Middle frontal gyrus (tissue), 1 donor: ENCODE measurements at regions not wholly inside any gene's neighbourhood (a gene's known extent, or its start where the extent isn't known, plus 50 kb on each side); places are given as distances from the start of the nearest gene placed in this dataset.
"Not testable (repeated sequence)": the region's sequence is repeated elsewhere in the genome, so short reads cannot be mapped to it uniquely, and the experiment has no call there.

Source experiments
- DNase-seq: peaks from one replicate; pipeline ENCODE4 v3.0.0-alpha.2; 2015; ENCODE audit warnings: low spot score; ENCODE audit errors: extremely low spot score

DNA sequence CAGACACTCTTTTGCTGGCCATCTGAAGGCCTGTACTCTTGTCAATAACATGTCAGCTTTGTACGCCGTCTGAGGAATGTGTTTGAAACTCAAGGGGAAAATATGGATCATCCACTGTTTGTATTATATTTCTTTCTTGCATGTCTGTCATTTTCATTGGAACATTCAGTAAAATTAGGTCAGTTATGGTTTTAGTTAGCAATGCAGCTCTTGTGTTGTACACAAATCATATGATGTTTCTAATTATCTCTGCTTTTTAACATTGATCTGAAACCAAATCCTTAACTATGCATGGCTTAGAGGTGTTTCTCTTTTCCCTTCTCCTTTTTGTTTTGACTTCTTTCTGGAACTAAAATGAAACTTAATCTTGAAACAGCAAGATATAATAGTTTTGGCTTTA is 333.6 kb upstream of the PRICKLE1 start:
- no peak for DNase-seq

DNA sequence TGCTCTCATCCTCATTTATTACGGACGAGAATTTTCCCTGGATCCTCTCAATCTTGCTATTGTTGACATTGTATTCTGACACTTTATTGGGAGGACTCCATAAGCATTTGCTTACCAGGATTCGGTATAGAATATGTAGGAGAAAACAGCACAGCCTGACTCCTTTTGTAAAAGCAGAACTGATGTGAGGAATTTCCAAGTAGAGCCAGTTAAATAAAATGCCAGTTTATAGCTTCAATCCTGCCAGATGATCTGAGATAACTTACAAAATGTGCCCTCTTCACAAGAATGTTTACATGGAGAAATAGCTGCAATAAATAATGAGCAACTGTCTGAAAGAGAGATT is 332.9 kb upstream of the PRICKLE1 start:
- no peak for DNase-seq

GRCh38 chr12:42921741-42922504 is 332.4 kb upstream of the PRICKLE1 start:
- DNase-seq = no peak

GRCh38 chr12:42919691-42920090 is 330.1 kb upstream of the PRICKLE1 start:
- DNase-seq = no peak

DNA sequence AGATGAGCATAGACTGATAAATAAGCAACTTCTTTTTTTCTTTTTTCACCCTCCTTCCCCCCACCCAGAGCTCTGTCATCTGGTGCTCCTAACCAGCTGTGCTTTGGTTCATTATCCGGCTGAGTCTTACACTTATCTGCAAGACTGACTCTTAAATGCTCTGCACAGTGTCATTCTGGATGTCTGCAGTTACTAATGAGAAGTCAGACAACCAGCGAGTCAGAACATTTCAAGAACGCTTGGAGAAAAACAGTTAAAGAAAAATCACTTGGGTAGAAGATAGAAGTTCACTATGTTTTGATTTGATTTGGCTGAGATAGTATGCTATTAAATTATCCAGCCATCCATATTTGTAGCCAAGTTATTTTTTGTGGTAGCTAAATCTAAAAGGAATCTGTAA is 328.9 kb upstream of the PRICKLE1 start:
- no peak for DNase-seq

DNA sequence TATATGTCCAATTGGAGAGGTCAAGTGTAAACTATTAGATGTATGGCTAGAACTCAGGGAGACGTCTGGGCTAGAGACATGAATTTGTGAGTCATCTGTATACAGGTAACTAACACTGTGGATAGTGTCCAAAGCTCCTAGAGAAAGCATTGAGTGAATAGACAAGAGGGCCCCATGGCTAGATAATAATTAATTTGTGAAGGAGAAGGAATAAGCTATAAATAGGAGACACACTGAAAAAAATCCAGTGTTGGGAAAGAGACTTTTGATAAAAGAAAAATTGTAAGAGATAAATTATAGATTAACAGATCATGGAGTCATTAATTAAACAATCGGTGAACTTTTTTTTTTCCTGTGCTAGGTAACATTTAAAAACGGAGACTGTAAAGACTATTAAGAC is 326.6 kb upstream of the PRICKLE1 start:
- no peak for DNase-seq

- no peak for DNase-seq
These were observed 325.9 kb upstream of the PRICKLE1 start for GRCh38 chr12:42915426-42915825.

GRCh38 chr12:42912367-42912766 is 322.8 kb upstream of the PRICKLE1 start:
- no peak for DNase-seq

DNA sequence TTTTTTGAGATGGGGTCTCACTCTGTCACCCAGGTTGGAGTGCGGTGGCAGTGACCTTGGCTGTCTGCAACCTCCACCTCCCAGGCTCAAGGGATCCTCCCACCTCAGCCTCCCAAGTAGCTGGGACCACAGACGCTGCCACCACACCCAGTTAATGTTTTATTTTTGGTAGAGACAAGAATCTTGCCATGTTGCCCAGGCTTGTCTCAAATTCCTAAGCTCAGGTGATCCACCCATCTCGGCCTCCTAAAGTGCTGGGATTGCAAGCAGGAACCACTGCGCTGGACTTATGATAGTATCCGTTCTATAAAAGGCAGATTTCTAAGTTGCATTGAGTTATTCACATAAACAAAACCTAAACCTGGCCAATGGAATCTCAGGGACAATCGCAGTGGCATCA is 321.1 kb upstream of the PRICKLE1 start:
- no peak for DNase-seq

- DNase-seq = no peak
These were observed 319.2 kb upstream of the PRICKLE1 start for GRCh38 chr12:42908712-42909111.

GRCh38 chr12:42906801-42907200 is 317.3 kb upstream of the PRICKLE1 start:
- DNase-seq = not testable (repeated sequence)

- DNase-seq = no peak
These were observed 315.8 kb upstream of the PRICKLE1 start for GRCh38 chr12:42905419-42905705.

GRCh38 chr12:42904683-42905418 is 315.3 kb upstream of the PRICKLE1 start:
- DNase-seq = peak; percentile 56

DNA sequence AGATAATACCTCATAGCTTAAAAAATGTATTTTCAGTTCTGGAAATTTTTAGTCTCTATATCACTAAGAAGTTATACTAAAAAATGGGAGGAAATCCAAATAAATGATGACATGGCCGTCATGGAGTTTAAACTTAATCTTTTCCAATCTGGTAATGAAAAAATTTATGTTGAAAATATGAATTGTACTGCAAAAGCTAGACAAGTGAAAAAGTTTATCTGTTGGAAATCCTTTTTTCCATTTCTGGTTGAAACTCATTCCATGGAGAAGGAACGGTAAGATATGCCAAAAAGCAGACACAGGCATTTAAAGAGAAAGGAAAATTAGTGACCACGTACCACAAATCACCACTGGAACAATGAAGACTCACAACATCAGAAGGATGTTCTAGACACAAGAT is 314.2 kb upstream of the PRICKLE1 start:
- DNase-seq = no peak

DNA sequence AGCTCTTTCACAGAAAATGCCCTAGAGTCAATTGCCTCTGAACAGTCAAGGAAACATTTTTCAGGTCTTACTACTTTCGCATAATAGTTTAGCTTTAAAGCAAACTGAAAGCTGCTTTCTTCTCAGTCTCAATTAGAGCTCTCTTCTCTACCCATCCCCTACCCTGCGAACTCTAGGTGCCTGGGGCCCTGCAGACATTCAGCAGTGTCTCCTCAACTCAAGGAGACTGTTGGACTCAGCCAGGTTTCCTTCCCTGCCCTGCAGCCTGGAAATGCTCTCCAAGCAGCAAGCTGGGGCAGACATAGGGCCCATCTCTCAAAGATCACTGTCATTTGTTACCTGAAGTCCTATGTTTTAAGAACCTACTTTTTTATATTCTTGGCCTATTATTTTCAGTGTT is 312.5 kb upstream of the PRICKLE1 start:
- no peak for DNase-seq

- no peak for DNase-seq
These were observed 304.3 kb upstream of the PRICKLE1 start for GRCh38 chr12:42893803-42894202.

GRCh38 chr12:42892702-42893551 is 303.4 kb upstream of the PRICKLE1 start:
- DNase-seq = no peak

- DNase-seq = no peak
These were observed 298.1 kb upstream of the PRICKLE1 start for GRCh38 chr12:42887657-42888056.

- DNase-seq = no peak
These were observed 296.6 kb upstream of the PRICKLE1 start for GRCh38 chr12:42886160-42886559.

DNA sequence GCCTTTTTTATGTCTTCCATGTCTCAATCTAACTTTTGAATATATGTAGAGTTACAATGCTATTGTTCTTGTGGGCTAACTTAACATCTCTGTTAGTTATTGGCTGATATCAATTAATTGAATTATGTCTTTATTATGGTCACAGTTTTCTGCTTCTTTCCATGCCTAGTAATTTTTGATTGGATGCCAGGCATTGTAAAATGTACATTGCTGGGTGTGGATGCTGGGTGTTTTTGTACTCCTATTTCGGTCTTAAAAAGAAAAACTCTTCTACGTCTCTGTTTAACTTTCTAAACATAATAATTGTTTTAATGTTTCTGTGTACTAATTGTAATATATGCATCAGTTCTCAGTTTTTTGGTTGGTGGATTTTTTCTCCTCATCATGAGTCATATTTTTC is 296.1 kb upstream of the PRICKLE1 start:
- no peak for DNase-seq

DNA sequence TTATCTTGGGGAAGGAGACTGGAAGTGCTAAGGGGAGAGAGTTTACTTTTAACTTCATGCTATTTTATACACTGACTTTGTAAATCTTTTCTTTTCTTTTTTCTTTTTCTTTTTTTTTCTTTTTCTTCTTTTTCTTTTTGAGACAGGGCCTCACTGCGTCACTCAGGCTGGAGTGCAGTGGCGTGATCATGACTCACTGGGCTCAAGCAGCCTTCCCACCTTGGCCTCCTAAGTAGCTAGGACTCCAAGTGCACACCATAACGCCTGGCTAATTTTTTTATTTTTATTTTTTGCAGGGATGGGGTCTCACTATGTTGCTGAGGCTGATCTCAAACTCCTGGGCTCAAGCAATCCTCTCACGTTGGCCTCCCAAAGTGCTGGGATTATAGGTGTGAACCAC is 294.6 kb upstream of the PRICKLE1 start:
- DNase-seq = no peak

GRCh38 chr12:42873401-42873800 is 283.9 kb upstream of the PRICKLE1 start:
- no peak for DNase-seq
